Stimulated activated memory B cell treated with anti-CD40 and anti-IgM and Interleukin-4, amounts not matched to agents 10 μg/mL and 1 μg/mL and 100 μg/mL, for 72 hours (primary cell): ENCODE measurements at regions not wholly inside any gene's neighbourhood (a gene's known extent, or its start where the extent isn't known, plus 50 kb on each side); places are given as distances from the start of the nearest gene placed in this dataset.

Experiments
- ATAC-seq: fragments of 150-1000 bp; cut with Tn5 transposase; 2 replicates; pipeline ENCODE4 v1.10.0; 2021
- H3K27ac Mint-ChIP-seq: one replicate; pipeline ENCODE4 v1.8.0; 2022; ENCODE audit warnings: mild to moderate bottlenecking, mixed read lengths
- H3K27me3 Mint-ChIP-seq: one replicate; pipeline ENCODE4 v1.8.0; 2022; ENCODE audit warnings: mixed read lengths
- H3K36me3 Mint-ChIP-seq: one replicate; pipeline ENCODE4 v1.8.0; 2022; ENCODE audit warnings: mixed read lengths
- H3K4me1 Mint-ChIP-seq: one replicate; pipeline ENCODE4 v1.8.0; 2022; ENCODE audit warnings: mixed read lengths
- H3K4me3 Mint-ChIP-seq: one replicate; pipeline ENCODE4 v1.8.0; 2022; ENCODE audit warnings: mild to moderate bottlenecking, moderate library complexity, mixed read lengths
- H3K9me3 Mint-ChIP-seq: one replicate; pipeline ENCODE4 v1.8.0; 2022; ENCODE audit warnings: mixed read lengths

- Mint-ChIP-seq H3K9me3 (peaks cover 3% of the 10 kb centered on the region), H3K27ac (no peak overlapping the region), H3K4me1 (no peaks in the 10 kb centered on the region), H3K27me3 (no peaks in the 10 kb centered on the region), H3K4me3 (no peak overlapping the region), H3K36me3 (no peaks in the 10 kb centered on the region)
- ATAC-seq: no peak
Observed at GRCh38 chr20:23167431-23167830, 81.3 kb upstream of the CD93 start.

GRCh38 chr20:23166563-23166962, 80.4 kb upstream of the CD93 start:
- H3K36me3 Mint-ChIP-seq: no peaks in the 10 kb centered on the region
- H3K4me1 Mint-ChIP-seq: no peaks in the 10 kb centered on the region
- H3K27ac Mint-ChIP-seq: no peak overlapping the region

GRCh38 chr20:23165964-23166363, 79.8 kb upstream of the CD93 start:
- no peak for ATAC-seq
- Mint-ChIP-seq H3K9me3 (peaks cover 3% of the 10 kb centered on the region), H3K36me3 (no peaks in the 10 kb centered on the region), H3K4me3 (no peak overlapping the region), H3K27ac (no peak overlapping the region), H3K4me1 (no peaks in the 10 kb centered on the region), H3K27me3 (peaks cover 1% of the 10 kb centered on the region)

More at GRCh38 chr20:23166563-23166962, 80.4 kb upstream of the CD93 start:
- ATAC-seq: no peak
- H3K4me3 Mint-ChIP-seq: no peak overlapping the region
- H3K9me3 Mint-ChIP-seq: peaks cover 3% of the 10 kb centered on the region
- H3K27me3 Mint-ChIP-seq: no peaks in the 10 kb centered on the region

- no peak for ATAC-seq
- no peaks in the 10 kb centered on the region for H3K36me3 Mint-ChIP-seq
- H3K9me3 Mint-ChIP-seq: peaks cover 3% of the 10 kb centered on the region
- H3K27ac Mint-ChIP-seq: no peak overlapping the region
- H3K4me3 Mint-ChIP-seq: no peak overlapping the region
- H3K4me1 Mint-ChIP-seq: no peaks in the 10 kb centered on the region
- peaks cover 7% of the 10 kb centered on the region for H3K27me3 Mint-ChIP-seq
Observed at GRCh38 chr20:23165307-23165750, 79.2 kb upstream of the CD93 start.

GRCh38 chr20:23164176-23164601, 78.1 kb upstream of the CD93 start:
- H3K9me3 Mint-ChIP-seq: peaks cover 3% of the 10 kb centered on the region
- no peak overlapping the region for H3K27ac Mint-ChIP-seq
- no peak overlapping the region for H3K4me3 Mint-ChIP-seq
- H3K27me3 Mint-ChIP-seq: peaks cover 8% of the 10 kb centered on the region
- no peak for ATAC-seq
- H3K36me3 Mint-ChIP-seq: no peaks in the 10 kb centered on the region
- H3K4me1 Mint-ChIP-seq: no peaks in the 10 kb centered on the region

GRCh38 chr20:23163562-23163961, 77.4 kb upstream of the CD93 start:
- H3K4me3 Mint-ChIP-seq: no peak overlapping the region
- no peaks in the 10 kb centered on the region for H3K4me1 Mint-ChIP-seq
- H3K27ac Mint-ChIP-seq: no peak overlapping the region
- H3K9me3 Mint-ChIP-seq: peaks cover 3% of the 10 kb centered on the region
- peaks cover 8% of the 10 kb centered on the region for H3K27me3 Mint-ChIP-seq
- no peaks in the 10 kb centered on the region for H3K36me3 Mint-ChIP-seq
- ATAC-seq: no peak

GRCh38 chr20:23162887-23163286, 76.8 kb upstream of the CD93 start:
- no peak for ATAC-seq
- Mint-ChIP-seq H3K9me3 (no peaks in the 10 kb centered on the region), H3K27ac (no peak overlapping the region), H3K36me3 (no peaks in the 10 kb centered on the region), H3K4me1 (no peaks in the 10 kb centered on the region), H3K4me3 (no peak overlapping the region), H3K27me3 (peaks cover 8% of the 10 kb centered on the region)

- H3K36me3 Mint-ChIP-seq: no peaks in the 10 kb centered on the region
- H3K9me3 Mint-ChIP-seq: no peaks in the 10 kb centered on the region
- no peak overlapping the region for H3K4me3 Mint-ChIP-seq
- no peak overlapping the region for H3K27ac Mint-ChIP-seq
- H3K27me3 Mint-ChIP-seq: peaks cover 8% of the 10 kb centered on the region
- H3K4me1 Mint-ChIP-seq: no peaks in the 10 kb centered on the region
- no peak for ATAC-seq
Observed at GRCh38 chr20:23161968-23162696, 76.0 kb upstream of the CD93 start.

GRCh38 chr20:23161244-23161891, 75.2 kb upstream of the CD93 start:
- no peak for ATAC-seq
- Mint-ChIP-seq H3K36me3 (no peaks in the 10 kb centered on the region), H3K4me3 (no peak overlapping the region), H3K27ac (no peak overlapping the region), H3K9me3 (no peaks in the 10 kb centered on the region), H3K4me1 (no peaks in the 10 kb centered on the region), H3K27me3 (peaks cover 8% of the 10 kb centered on the region)

GRCh38 chr20:23160536-23161243, 74.6 kb upstream of the CD93 start:
- Mint-ChIP-seq H3K4me3 (no peak overlapping the region), H3K4me1 (no peaks in the 10 kb centered on the region), H3K27ac (no peak overlapping the region), H3K9me3 (no peaks in the 10 kb centered on the region), H3K36me3 (no peaks in the 10 kb centered on the region), H3K27me3 (peaks cover 8% of the 10 kb centered on the region)
- no peak for ATAC-seq

GRCh38 chr20:23159947-23160318, 73.8 kb upstream of the CD93 start:
- Mint-ChIP-seq H3K36me3 (no peaks in the 10 kb centered on the region), H3K4me3 (no peak overlapping the region), H3K9me3 (no peaks in the 10 kb centered on the region), H3K27ac (no peak overlapping the region), H3K4me1 (peaks cover 6% of the 10 kb centered on the region), H3K27me3 (peaks cover 8% of the 10 kb centered on the region)
- no peak for ATAC-seq

- H3K27ac Mint-ChIP-seq: no peak overlapping the region
- H3K4me3 Mint-ChIP-seq: no peak overlapping the region
- peaks cover 8% of the 10 kb centered on the region for H3K27me3 Mint-ChIP-seq
- no peak for ATAC-seq
- H3K9me3 Mint-ChIP-seq: no peaks in the 10 kb centered on the region
- no peaks in the 10 kb centered on the region for H3K36me3 Mint-ChIP-seq
- peaks cover 11% of the 10 kb centered on the region for H3K4me1 Mint-ChIP-seq
Observed at GRCh38 chr20:23159256-23159946, 73.3 kb upstream of the CD93 start.

- no peak for ATAC-seq
- peaks cover 12% of the 10 kb centered on the region for H3K4me1 Mint-ChIP-seq
- no peaks in the 10 kb centered on the region for H3K9me3 Mint-ChIP-seq
- no peak overlapping the region for H3K27ac Mint-ChIP-seq
- H3K4me3 Mint-ChIP-seq: no peak overlapping the region
- H3K27me3 Mint-ChIP-seq: peaks cover 10% of the 10 kb centered on the region
- no peaks in the 10 kb centered on the region for H3K36me3 Mint-ChIP-seq
Observed at GRCh38 chr20:23157734-23158133, 71.6 kb upstream of the CD93 start.

GRCh38 chr20:23156842-23157423, 70.8 kb upstream of the CD93 start:
- no peaks in the 10 kb centered on the region for H3K36me3 Mint-ChIP-seq
- no peaks in the 10 kb centered on the region for H3K9me3 Mint-ChIP-seq
- H3K27me3 Mint-ChIP-seq: peaks cover 14% of the 10 kb centered on the region
- peaks cover 12% of the 10 kb centered on the region for H3K4me1 Mint-ChIP-seq
- H3K4me3 Mint-ChIP-seq: no peak overlapping the region
- ATAC-seq: no peak
- H3K27ac Mint-ChIP-seq: no peak overlapping the region
